ENCODE measurements at regions not wholly inside any gene's neighbourhood (a gene's known extent, or its start where the extent isn't known, plus 50 kb on each side); places are given as distances from the start of the nearest gene placed in this dataset.

DNA sequence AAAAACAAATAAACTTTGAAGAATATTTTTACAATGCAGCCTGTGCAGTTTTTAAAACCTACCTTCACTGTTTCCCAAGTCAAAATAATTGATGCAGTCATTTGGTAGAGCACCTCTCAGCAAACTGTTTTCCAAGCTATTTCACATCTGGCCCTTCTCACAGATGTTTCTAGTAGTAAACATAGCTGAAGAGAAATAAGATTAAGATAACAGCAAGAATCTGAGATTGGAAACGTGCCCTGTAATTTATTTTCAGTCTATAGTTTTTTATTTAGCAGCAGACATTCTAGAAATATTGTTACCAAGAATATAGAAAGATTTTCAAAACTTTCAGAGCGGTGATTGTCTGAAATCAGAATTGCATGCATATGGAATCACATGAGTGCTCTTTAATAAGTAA, 440.2 kb downstream of the TRIB2 start:
- DNase-seq, result no peak
- Histone ChIP-seq H3K4me3 (ENCODE audit: low read depth, low read length) (no peak overlapping the region), H3K27ac (no peak overlapping the region), H3K36me3 (no peaks in the 10 kb centered on the region), H3K27me3 (ENCODE audit: insufficient read depth, low read depth, severe bottlenecking) (no peaks in the 10 kb centered on the region), H3K9me3 (ENCODE audit: severe bottlenecking) (no peaks in the 10 kb centered on the region)
- TF ChIP-seq CTCF (IDR thresholded peaks at IDR 0.05; ENCODE audit: low read depth, low read length), result no peak

DNA sequence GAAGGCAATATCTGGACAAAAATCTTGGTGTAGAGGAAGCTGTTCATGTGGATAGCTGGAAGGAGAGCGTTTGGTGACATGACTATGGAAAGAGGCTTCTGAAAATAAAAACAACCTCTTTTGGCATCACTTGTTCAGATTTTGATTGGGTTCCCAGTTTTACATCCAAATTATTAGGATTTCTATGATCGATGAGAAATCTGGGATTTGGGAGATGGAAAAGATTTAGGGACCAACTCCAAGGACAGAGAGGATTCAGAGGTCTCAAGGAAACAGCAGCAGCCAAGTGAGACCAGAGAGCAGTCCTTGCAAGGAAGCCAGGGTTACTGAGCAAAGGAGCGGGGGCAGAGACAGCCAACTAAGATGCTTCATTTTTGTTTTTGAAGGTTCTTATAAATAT, 441.7 kb downstream of the TRIB2 start:
- Histone ChIP-seq H3K27me3 (ENCODE audit: insufficient read depth, low read depth, severe bottlenecking) (no peaks in the 10 kb centered on the region), H3K36me3 (no peaks in the 10 kb centered on the region), H3K27ac (no peak overlapping the region), H3K9me3 (ENCODE audit: severe bottlenecking) (no peaks in the 10 kb centered on the region), H3K4me3 (ENCODE audit: low read depth, low read length) (no peak overlapping the region)
- TF ChIP-seq CTCF (IDR thresholded peaks at IDR 0.05; ENCODE audit: low read depth, low read length), result no peak
- no peak for DNase-seq

- H3K9me3 ChIP-seq (ENCODE audit: severe bottlenecking), result peaks cover 4% of the 10 kb centered on the region
- no peaks in the 10 kb centered on the region for H3K36me3 ChIP-seq
- TF ChIP-seq CTCF (IDR thresholded peaks at IDR 0.05; ENCODE audit: low read depth, low read length), result no peak
- no peak overlapping the region for H3K27ac ChIP-seq
- H3K27me3 ChIP-seq (ENCODE audit: insufficient read depth, low read depth, severe bottlenecking), result no peaks in the 10 kb centered on the region
- no peak overlapping the region for H3K4me3 ChIP-seq (ENCODE audit: low read depth, low read length)
- DNase-seq, result no peak
Observed at GRCh38 chr2:13180729-13181128, 464.0 kb downstream of the TRIB2 start.

- H3K4me3 ChIP-seq (ENCODE audit: low read depth, low read length), result no peak overlapping the region
- no peaks in the 10 kb centered on the region for H3K36me3 ChIP-seq
- H3K27me3 ChIP-seq (ENCODE audit: insufficient read depth, low read depth, severe bottlenecking), result no peaks in the 10 kb centered on the region
- no peak overlapping the region for H3K27ac ChIP-seq
- no peak for DNase-seq
- H3K9me3 ChIP-seq (ENCODE audit: severe bottlenecking), result no peaks in the 10 kb centered on the region
- TF ChIP-seq CTCF (IDR thresholded peaks at IDR 0.05; ENCODE audit: low read depth, low read length), result no peak
Observed at GRCh38 chr2:13193075-13193474, 476.3 kb downstream of the TRIB2 start.

- Histone ChIP-seq H3K36me3 (no peaks in the 10 kb centered on the region), H3K9me3 (ENCODE audit: severe bottlenecking) (no peaks in the 10 kb centered on the region), H3K4me3 (ENCODE audit: low read depth, low read length) (no peak overlapping the region), H3K27me3 (ENCODE audit: insufficient read depth, low read depth, severe bottlenecking) (no peaks in the 10 kb centered on the region), H3K27ac (no peak overlapping the region)
- DNase-seq, result peak; percentile 28
- TF ChIP-seq CTCF (IDR thresholded peaks at IDR 0.05; ENCODE audit: low read depth, low read length), result peak; percentile 55
Observed at GRCh38 chr2:13193900-13194299, 477.2 kb downstream of the TRIB2 start.

- Histone ChIP-seq H3K27me3 (ENCODE audit: insufficient read depth, low read depth, severe bottlenecking) (no peaks in the 10 kb centered on the region), H3K27ac (no peak overlapping the region), H3K36me3 (no peaks in the 10 kb centered on the region), H3K4me3 (ENCODE audit: low read depth, low read length) (no peak overlapping the region), H3K9me3 (ENCODE audit: severe bottlenecking) (no peaks in the 10 kb centered on the region)
- DNase-seq, result no peak
- TF ChIP-seq CTCF (IDR thresholded peaks at IDR 0.05; ENCODE audit: low read depth, low read length), result no peak
Observed at GRCh38 chr2:13195270-13195669, 478.5 kb downstream of the TRIB2 start.
